Spleen (tissue), 11 donors: ENCODE measurements at regions not wholly inside any gene's neighbourhood (a gene's known extent, or its start where the extent isn't known, plus 50 kb on each side); places are given as distances from the start of the nearest gene placed in this dataset.

Experiments used
- DNase-seq: peaks from one replicate; pipeline ENCODE4 v3.0.0-alpha.2; 2020
- H3K27ac ChIP-seq, 8 donors: fragments of 200-600 bp; sonication (generic) in 7 of 8; 1 replicate in 4 of 8; 2 replicates in 4 of 8; pipeline versions ENCODE4 v1.5.0 to v1.8.0; 2016 to 2021; ENCODE audit warnings: inconsistent platforms in 4 of 8, mild to moderate bottlenecking in 4 of 8, moderate library complexity in 1 of 8
- H3K27me3 ChIP-seq, 7 donors: fragments of 200-600 bp; sonication (generic) in 6 of 7; replicated peaks in 1 of 7; 1 replicate in 4 of 7; 2 replicates in 3 of 7; pipeline versions ENCODE4 v1.5.0 to v1.8.0; 2016 to 2021; ENCODE audit warnings: inconsistent platforms in 3 of 7, mild to moderate bottlenecking in 1 of 7
- H3K36me3 ChIP-seq, 6 donors: fragments of 200-600 bp; sonication (generic) in 5 of 6; 1 replicate in 4 of 6; 2 replicates in 2 of 6; pipeline versions ENCODE4 v1.5.0 to v1.8.0; 2016 to 2021; ENCODE audit warnings: inconsistent platforms in 2 of 6
- H3K4me1 ChIP-seq, 6 donors: fragments of 200-600 bp; sonication (generic) in 5 of 6; 1 replicate in 3 of 6; 2 replicates in 3 of 6; pipeline versions ENCODE4 v1.5.0 to v1.8.0; 2016 to 2021; ENCODE audit warnings: inconsistent platforms in 3 of 6
- H3K4me3 ChIP-seq, 8 donors: fragments of 200-600 bp; sonication (generic) in 7 of 8; 1 replicate in 4 of 8; 2 replicates in 4 of 8; pipeline versions ENCODE4 v1.5.0 to v1.8.0; 2016 to 2021; ENCODE audit warnings: inconsistent platforms in 4 of 8, mild to moderate bottlenecking in 4 of 8, moderate library complexity in 2 of 8
- H3K9me3 ChIP-seq, 8 donors: fragments of 200-600 bp; sonication (generic) in 7 of 8; 1 replicate in 4 of 8; 2 replicates in 4 of 8; pipeline versions ENCODE4 v1.5.0 to v1.8.0; 2016 to 2021; ENCODE audit warnings: inconsistent platforms in 4 of 8
- CTCF ChIP-seq, 11 experiments: fragments of 200-600 bp in 7 of 11; fragments of 450-650 bp in 4 of 11; sonication (generic) in 4 of 11; IDR thresholded peaks in 8 of 11; conservative IDR thresholded peaks in 3 of 11; 1 replicate in 7 of 11; 2 replicates in 4 of 11; pipeline versions ENCODE4 v1.4.0 to v1.8.0; 2016 to 2021; ENCODE audit warnings: antibody characterized with exemption in 11 of 11, inconsistent platforms in 4 of 11, mild to moderate bottlenecking in 1 of 11
- POLR2A ChIP-seq, 3 donors: fragments of 450-650 bp; IDR thresholded peaks; one replicate each; pipeline ENCODE4 v1.5.1; 2017; ENCODE audit warnings: antibody characterized with exemption in 3 of 3, mild to moderate bottlenecking in 1 of 3
- POLR2AphosphoS5 ChIP-seq, 3 donors: sonication (generic); formaldehyde crosslinking; IDR thresholded peaks; one replicate each; pipeline ENCODE4 v1.5.1; 2017; ENCODE audit warnings: antibody characterized with exemption in 3 of 3
- WGBS, 5 donors: extraction: QIAGEN DNeasy Blood & Tissue Kit in 3 of 5; methylation state at CpG; one replicate each; pipeline versions ENCODE4 v1.1.5 to v1.1.7; 2013 to 2018; 5-methylcytosine and 5-hydroxymethylcytosine counted together
- intact Hi-C: fragments of 100-400 bp; cut with DNase I; formaldehyde crosslinking; loops from one replicate; pipeline ENCODE4 v1.15.0; 2023; ENCODE audit warnings: low total_unique reads
- donor health status: healthy with polysubstance abuse.
- donor health status: DM: no; HTN: no; CAD: no; lungs with moderate emphysema.
- donor health status: DM: no; HTN: no; CAD: no.
- donor health status: Bipolar disorder and iron deficiency.
- donor health status: healthy.
- donor health status: DM: no; HTN: no; CAD: no.
- donor health status: DM: yes; HTN: yes; CAD: no.

GRCh38 chr12:5236022-5236640, 192.5 kb downstream of the KCNA5 start:
- no peak for DNase-seq
- H3K36me3 ChIP-seq, result no peaks in the 10 kb centered on the region
- no peaks in the 10 kb centered on the region for H3K4me1 ChIP-seq
- TF ChIP-seq POLR2AphosphoS5 (IDR thresholded peaks at IDR 0.05) (no peak), POLR2A (IDR thresholded peaks at IDR 0.05) (no peak), CTCF (IDR thresholded peaks at IDR 0.05 in 8 of 11, conservative IDR thresholded peaks at IDR 0.05 in 3 of 11) (no peak)
- 82 to 89% (median 88%) methylated on average over 5 of the region's 5 CpGs for WGBS, 5 donors
- no peak overlapping the region for H3K27ac ChIP-seq
- H3K9me3 ChIP-seq, result no peaks in the 10 kb centered on the region
- H3K27me3 ChIP-seq, result peaks cover 0 to 8% (median 0%) of the 10 kb centered on the region in 7 donors
- no peak overlapping the region for H3K4me3 ChIP-seq
- intact Hi-C loops, result no loop called here

- Histone ChIP-seq H3K9me3 (no peaks in the 10 kb centered on the region), H3K4me3 (no peak overlapping the region), H3K27ac (no peak overlapping the region), H3K36me3 (no peaks in the 10 kb centered on the region), H3K27me3 (no peaks in the 10 kb centered on the region), H3K4me1 (no peaks in the 10 kb centered on the region)
- 78 to 92% (median 87%) methylated on average over 7 of the region's 7 CpGs for WGBS, 5 donors
- no peak for DNase-seq
- TF ChIP-seq POLR2AphosphoS5 (IDR thresholded peaks at IDR 0.05) (no peak), POLR2A (IDR thresholded peaks at IDR 0.05) (no peak), CTCF (IDR thresholded peaks at IDR 0.05 in 8 of 11, conservative IDR thresholded peaks at IDR 0.05 in 3 of 11) (no peak)
- intact Hi-C loops, result no loop called here
These were observed 189.5 kb upstream of the NTF3 start for GRCh38 chr12:5242440-5242839.

- Histone ChIP-seq H3K9me3 (no peaks in the 10 kb centered on the region), H3K4me3 (no peak overlapping the region), H3K27me3 (no peaks in the 10 kb centered on the region), H3K36me3 (no peaks in the 10 kb centered on the region), H3K4me1 (no peaks in the 10 kb centered on the region), H3K27ac (no peak overlapping the region)
- TF ChIP-seq POLR2A (IDR thresholded peaks at IDR 0.05) (no peak), CTCF (IDR thresholded peaks at IDR 0.05 in 8 of 11, conservative IDR thresholded peaks at IDR 0.05 in 3 of 11) (no peak), POLR2AphosphoS5 (IDR thresholded peaks at IDR 0.05) (no peak)
- DNase-seq, result no peak
- 84 to 98% (median 91%) methylated on average over 4 of the region's 4 CpGs for WGBS, 5 donors
- intact Hi-C loops, result no loop called here
These were observed 188.9 kb upstream of the NTF3 start for GRCh38 chr12:5243014-5243413.

- intact Hi-C loops, result no loop called here
- 54 to 73% (median 64%) methylated on average over 5 of the region's 5 CpGs for WGBS, 5 donors
- no peak overlapping the region for H3K27ac ChIP-seq
- no peaks in the 10 kb centered on the region for H3K27me3 ChIP-seq
- DNase-seq, result no peak
- no peaks in the 10 kb centered on the region for H3K9me3 ChIP-seq
- H3K4me1 ChIP-seq, result no peaks in the 10 kb centered on the region
- TF ChIP-seq CTCF (IDR thresholded peaks at IDR 0.05 in 8 of 11, conservative IDR thresholded peaks at IDR 0.05 in 3 of 11) (no peak), POLR2A (IDR thresholded peaks at IDR 0.05) (no peak), POLR2AphosphoS5 (IDR thresholded peaks at IDR 0.05) (no peak)
- H3K36me3 ChIP-seq, result no peaks in the 10 kb centered on the region
- H3K4me3 ChIP-seq, result no peak overlapping the region
These were observed 187.4 kb upstream of the NTF3 start for GRCh38 chr12:5244513-5244972.
